Suprapubic skin (tissue), 3 donors: ENCODE measurements at regions not wholly inside any gene's neighbourhood (a gene's known extent, or its start where the extent isn't known, plus 50 kb on each side); places are given as distances from the start of the nearest gene placed in this dataset.

Experiments
- EP300 ChIP-seq: sonication (generic); formaldehyde crosslinking; IDR thresholded peaks from one replicate; pipeline ENCODE4 v1.6.1; 2017; ENCODE audit warnings: antibody characterized with exemption
- POLR2A ChIP-seq, 2 donors: fragments of 450-650 bp; IDR thresholded peaks; one replicate each; pipeline ENCODE4 v1.6.1; 2017; ENCODE audit warnings: antibody characterized with exemption in 2 of 2, mild to moderate bottlenecking in 2 of 2, moderate library complexity in 2 of 2
- TF ChIP-seq, protein P1 (sequence below), 2 donors: fragments of 200-600 bp in 1 of 2; fragments of 450-650 bp in 1 of 2; sonication (generic) in 1 of 2; IDR thresholded peaks; one replicate each; pipeline ENCODE4 v1.5.1; 2016 to 2019; ENCODE audit warnings: antibody characterized with exemption in 2 of 2, mild to moderate bottlenecking in 1 of 2, moderate library complexity in 1 of 2

GRCh38 chr4:142983589-142983988 lies 137.5 kb upstream of the INPP4B start:
- TF ChIP-seq, protein P1, sequence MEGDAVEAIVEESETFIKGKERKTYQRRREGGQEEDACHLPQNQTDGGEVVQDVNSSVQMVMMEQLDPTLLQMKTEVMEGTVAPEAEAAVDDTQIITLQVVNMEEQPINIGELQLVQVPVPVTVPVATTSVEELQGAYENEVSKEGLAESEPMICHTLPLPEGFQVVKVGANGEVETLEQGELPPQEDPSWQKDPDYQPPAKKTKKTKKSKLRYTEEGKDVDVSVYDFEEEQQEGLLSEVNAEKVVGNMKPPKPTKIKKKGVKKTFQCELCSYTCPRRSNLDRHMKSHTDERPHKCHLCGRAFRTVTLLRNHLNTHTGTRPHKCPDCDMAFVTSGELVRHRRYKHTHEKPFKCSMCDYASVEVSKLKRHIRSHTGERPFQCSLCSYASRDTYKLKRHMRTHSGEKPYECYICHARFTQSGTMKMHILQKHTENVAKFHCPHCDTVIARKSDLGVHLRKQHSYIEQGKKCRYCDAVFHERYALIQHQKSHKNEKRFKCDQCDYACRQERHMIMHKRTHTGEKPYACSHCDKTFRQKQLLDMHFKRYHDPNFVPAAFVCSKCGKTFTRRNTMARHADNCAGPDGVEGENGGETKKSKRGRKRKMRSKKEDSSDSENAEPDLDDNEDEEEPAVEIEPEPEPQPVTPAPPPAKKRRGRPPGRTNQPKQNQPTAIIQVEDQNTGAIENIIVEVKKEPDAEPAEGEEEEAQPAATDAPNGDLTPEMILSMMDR (IDR thresholded peaks at IDR 0.05): no peak
- TF ChIP-seq EP300: no peak
- TF ChIP-seq POLR2A (IDR thresholded peaks at IDR 0.05): no peak
